Osteoblast (primary cell): ENCODE measurements at regions not wholly inside any gene's neighbourhood (a gene's known extent, or its start where the extent isn't known, plus 50 kb on each side); places are given as distances from the start of the nearest gene placed in this dataset.

Experiments used
- DNase-seq: peaks from one replicate; pipeline ENCODE4 v3.0.0; 2011; ENCODE audit warnings: low spot score, mixed read lengths; ENCODE audit not compliant: insufficient read length; ENCODE audit errors: missing footprints
- H2AFZ ChIP-seq: 2 replicates; pipeline ENCODE4 v1.6.0; 2011; ENCODE audit warnings: mild to moderate bottlenecking, low read length
- H3K27ac ChIP-seq: 2 replicates; pipeline ENCODE4 v1.5.1; 2011; ENCODE audit warnings: mild to moderate bottlenecking, low read depth, low read length, moderate library complexity
- H3K27me3 ChIP-seq: 2 replicates; pipeline ENCODE4 v1.6.0; 2012; ENCODE audit warnings: mild to moderate bottlenecking, control low read depth, inconsistent platforms, low read length, moderate library complexity; ENCODE audit not compliant: insufficient read depth
- H3K36me3 ChIP-seq: 2 replicates; pipeline ENCODE4 v1.5.1; 2011; ENCODE audit warnings: mild to moderate bottlenecking, low read length, control low read depth, moderate library complexity; ENCODE audit not compliant: insufficient read depth
- H3K4me1 ChIP-seq: 2 replicates; pipeline ENCODE4 v1.5.1; 2011; ENCODE audit warnings: mild to moderate bottlenecking, low read length, control low read depth, moderate library complexity; ENCODE audit not compliant: insufficient read depth
- H3K4me2 ChIP-seq: 2 replicates; pipeline ENCODE4 v1.6.0; 2011; ENCODE audit warnings: mild to moderate bottlenecking, low read length; ENCODE audit not compliant: insufficient read depth
- H3K4me3 ChIP-seq: fragments of 200-600 bp; sonication (generic); 3 replicates; pipeline ENCODE4 v1.5.1; 2012; ENCODE audit warnings: mild to moderate bottlenecking, low read length, inconsistent platforms; ENCODE audit not compliant: insufficient read depth
- H3K79me2 ChIP-seq: 2 replicates; pipeline ENCODE4 v1.6.0; 2012; ENCODE audit warnings: mild to moderate bottlenecking, low read length, control low read depth, inconsistent platforms; ENCODE audit not compliant: insufficient read depth
- H3K9me3 ChIP-seq: 2 replicates; pipeline ENCODE4 v1.5.1; 2011; ENCODE audit warnings: low read depth, low read length, control low read depth
- H4K20me1 ChIP-seq: 2 replicates; pipeline ENCODE4 v1.6.0; 2012; ENCODE audit warnings: mild to moderate bottlenecking, low read length, control low read depth; ENCODE audit not compliant: insufficient read depth
- TF ChIP-seq, protein P1 (sequence below): IDR thresholded peaks from 2 replicates; pipeline ENCODE4 v1.5.1; 2011; ENCODE audit warnings: mild to moderate bottlenecking, low read depth, low read length, moderate library complexity; ENCODE audit errors: extremely low read depth

DNA sequence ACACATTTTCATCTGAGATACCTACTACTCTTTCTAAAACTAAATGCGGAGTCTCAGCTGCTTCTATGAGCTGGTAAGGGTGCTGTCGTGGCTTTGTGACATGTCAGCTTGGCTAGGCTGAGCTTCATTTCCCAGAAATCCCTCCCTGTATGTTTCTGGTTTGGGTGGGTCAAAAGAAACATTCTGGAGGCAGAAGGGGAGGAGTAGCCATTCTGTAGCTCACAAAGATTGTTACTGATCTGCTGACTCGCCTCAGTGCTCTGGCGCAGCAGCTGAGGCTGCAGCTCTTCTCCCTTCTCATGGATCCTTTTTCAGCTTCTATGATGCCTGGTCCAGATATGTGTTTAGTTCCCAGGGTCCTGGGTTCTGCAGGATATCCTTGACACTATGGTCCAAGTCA is 114.7 kb downstream of the RAP2A start:
- Histone ChIP-seq H3K4me3 (no peak overlapping the region), H3K27ac (no peak overlapping the region), H3K4me2 (no peak overlapping the region), H4K20me1 (no peaks in the 10 kb centered on the region), H3K79me2 (no peaks in the 10 kb centered on the region), H3K27me3 (no peaks in the 10 kb centered on the region), H3K36me3 (no peaks in the 10 kb centered on the region), H2AFZ (no peak overlapping the region), H3K9me3 (no peaks in the 10 kb centered on the region), H3K4me1 (no peaks in the 10 kb centered on the region)
- no peak for DNase-seq
- TF ChIP-seq, protein P1, sequence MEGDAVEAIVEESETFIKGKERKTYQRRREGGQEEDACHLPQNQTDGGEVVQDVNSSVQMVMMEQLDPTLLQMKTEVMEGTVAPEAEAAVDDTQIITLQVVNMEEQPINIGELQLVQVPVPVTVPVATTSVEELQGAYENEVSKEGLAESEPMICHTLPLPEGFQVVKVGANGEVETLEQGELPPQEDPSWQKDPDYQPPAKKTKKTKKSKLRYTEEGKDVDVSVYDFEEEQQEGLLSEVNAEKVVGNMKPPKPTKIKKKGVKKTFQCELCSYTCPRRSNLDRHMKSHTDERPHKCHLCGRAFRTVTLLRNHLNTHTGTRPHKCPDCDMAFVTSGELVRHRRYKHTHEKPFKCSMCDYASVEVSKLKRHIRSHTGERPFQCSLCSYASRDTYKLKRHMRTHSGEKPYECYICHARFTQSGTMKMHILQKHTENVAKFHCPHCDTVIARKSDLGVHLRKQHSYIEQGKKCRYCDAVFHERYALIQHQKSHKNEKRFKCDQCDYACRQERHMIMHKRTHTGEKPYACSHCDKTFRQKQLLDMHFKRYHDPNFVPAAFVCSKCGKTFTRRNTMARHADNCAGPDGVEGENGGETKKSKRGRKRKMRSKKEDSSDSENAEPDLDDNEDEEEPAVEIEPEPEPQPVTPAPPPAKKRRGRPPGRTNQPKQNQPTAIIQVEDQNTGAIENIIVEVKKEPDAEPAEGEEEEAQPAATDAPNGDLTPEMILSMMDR: no peak

DNA sequence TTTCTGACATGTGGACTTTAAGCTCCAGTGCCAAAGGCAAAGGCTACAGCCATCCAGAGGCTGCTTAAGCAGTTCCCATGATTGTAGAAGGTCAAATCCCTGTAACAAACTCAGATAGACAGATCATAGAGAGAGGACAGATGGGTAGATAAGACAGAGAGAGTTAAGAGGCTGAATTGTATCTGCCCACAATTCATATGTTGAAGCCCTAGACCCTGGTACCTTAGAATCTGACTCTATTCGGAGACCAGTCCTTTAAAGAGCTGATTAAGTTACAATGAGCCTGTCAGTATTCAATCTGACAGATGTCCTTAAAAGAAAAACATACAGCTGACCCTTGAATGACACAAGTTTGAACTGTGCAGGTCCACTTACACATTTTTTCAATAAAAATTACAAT is 115.2 kb downstream of the RAP2A start:
- Histone ChIP-seq H3K79me2 (no peaks in the 10 kb centered on the region), H3K27ac (no peak overlapping the region), H3K9me3 (no peaks in the 10 kb centered on the region), H4K20me1 (no peaks in the 10 kb centered on the region), H3K4me3 (no peak overlapping the region), H3K4me2 (no peak overlapping the region), H3K27me3 (no peaks in the 10 kb centered on the region), H3K4me1 (no peaks in the 10 kb centered on the region), H2AFZ (no peak overlapping the region), H3K36me3 (no peaks in the 10 kb centered on the region)
- DNase-seq: no peak
- TF ChIP-seq, protein P1: no peak

DNA sequence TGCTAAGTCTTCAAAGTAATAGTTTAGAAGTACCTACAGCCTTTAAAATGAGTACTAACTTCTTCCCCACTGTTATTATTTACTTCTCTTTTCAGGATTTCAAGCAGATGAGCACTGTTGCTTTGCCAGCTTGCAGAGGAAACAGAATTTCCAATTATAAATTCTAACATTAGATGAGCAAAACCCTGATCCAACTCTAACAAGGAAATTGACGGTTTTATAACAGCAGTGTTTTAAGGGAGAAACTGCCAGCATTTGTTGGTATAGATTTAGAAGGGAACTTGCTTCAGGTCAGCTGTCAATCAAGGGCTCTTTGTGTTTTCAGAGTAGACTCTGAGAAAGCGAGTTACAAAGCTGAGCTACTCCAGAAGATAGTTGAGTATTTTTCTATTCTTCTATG is 120.5 kb downstream of the RAP2A start:
- H3K9me3 ChIP-seq: no peaks in the 10 kb centered on the region
- H3K79me2 ChIP-seq: no peaks in the 10 kb centered on the region
- no peak overlapping the region for H3K4me2 ChIP-seq
- no peak overlapping the region for H3K4me3 ChIP-seq
- no peaks in the 10 kb centered on the region for H3K27me3 ChIP-seq
- no peak for DNase-seq
- no peaks in the 10 kb centered on the region for H3K36me3 ChIP-seq
- no peaks in the 10 kb centered on the region for H3K4me1 ChIP-seq
- no peak overlapping the region for H3K27ac ChIP-seq
- H2AFZ ChIP-seq: no peak overlapping the region
- H4K20me1 ChIP-seq: no peaks in the 10 kb centered on the region
- TF ChIP-seq, protein P1: no peak

DNA sequence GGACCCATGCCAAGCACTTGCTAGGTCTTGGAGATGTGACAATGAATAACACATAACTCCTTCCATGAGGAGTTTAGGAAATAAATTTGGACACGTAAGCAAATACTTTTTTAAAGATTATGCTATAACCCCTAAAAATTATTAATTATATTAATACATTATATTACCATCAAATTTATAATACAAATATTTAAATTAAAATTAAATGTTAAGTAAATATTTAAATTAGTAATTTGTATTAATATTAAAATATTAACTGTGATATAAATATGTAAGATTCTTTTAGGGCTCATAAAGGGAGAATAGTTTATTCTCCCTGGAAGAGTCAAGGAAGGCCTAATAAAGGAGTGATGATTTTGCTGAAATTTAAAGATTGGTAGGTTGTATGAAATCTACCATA is 121.1 kb downstream of the RAP2A start:
- Histone ChIP-seq H3K4me1 (no peaks in the 10 kb centered on the region), H2AFZ (no peak overlapping the region), H3K27ac (no peak overlapping the region), H3K9me3 (no peaks in the 10 kb centered on the region), H3K4me3 (no peak overlapping the region), H3K27me3 (no peaks in the 10 kb centered on the region), H3K36me3 (no peaks in the 10 kb centered on the region), H3K79me2 (no peaks in the 10 kb centered on the region), H4K20me1 (no peaks in the 10 kb centered on the region), H3K4me2 (no peak overlapping the region)
- TF ChIP-seq, protein P1: no peak
- no peak for DNase-seq
